ENCODE measurements at regions not wholly inside any gene's neighbourhood (a gene's known extent, or its start where the extent isn't known, plus 50 kb on each side); places are given as distances from the start of the nearest gene placed in this dataset.
"Not testable (repeated sequence)": the region's sequence is repeated elsewhere in the genome, so short reads cannot be mapped to it uniquely, and the experiment has no call there.

GRCh38 chr2:22377268-22377667 lies 1007.7 kb upstream of the KLHL29 start:
- DNase-seq (ENCODE audit: extremely low read depth in 1 of 11, low read depth in 9 of 11, low spot score in 4 of 11), result no peak

GRCh38 chr2:22382479-22383169 lies 1002.4 kb upstream of the KLHL29 start:
- no peak for DNase-seq (ENCODE audit: extremely low read depth in 1 of 11, low read depth in 9 of 11, low spot score in 4 of 11)

GRCh38 chr2:22397847-22398246 lies 987.1 kb upstream of the KLHL29 start:
- DNase-seq (ENCODE audit: extremely low read depth in 1 of 11, low read depth in 9 of 11, low spot score in 4 of 11), result no peak

DNA sequence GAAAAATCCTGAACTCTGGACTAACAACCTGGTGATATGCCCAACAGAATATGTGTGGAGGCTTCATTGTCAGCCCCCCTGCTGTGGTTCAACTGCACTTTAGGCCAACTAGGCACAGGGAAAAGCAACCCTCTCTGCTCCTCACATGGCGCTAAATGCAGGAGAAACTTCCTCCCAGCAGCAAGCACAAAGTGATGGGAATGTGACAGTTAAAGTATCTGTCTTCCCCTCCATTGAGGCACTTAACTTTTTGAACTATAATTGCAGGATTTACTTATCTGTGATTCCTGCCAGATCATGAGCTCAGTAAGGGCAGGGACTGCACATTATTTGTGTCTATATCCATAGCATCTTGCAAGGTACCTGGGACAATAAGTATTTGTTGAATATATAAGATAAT lies 981.2 kb upstream of the KLHL29 start:
- no peak for DNase-seq (ENCODE audit: extremely low read depth in 1 of 11, low read depth in 9 of 11, low spot score in 4 of 11)

DNA sequence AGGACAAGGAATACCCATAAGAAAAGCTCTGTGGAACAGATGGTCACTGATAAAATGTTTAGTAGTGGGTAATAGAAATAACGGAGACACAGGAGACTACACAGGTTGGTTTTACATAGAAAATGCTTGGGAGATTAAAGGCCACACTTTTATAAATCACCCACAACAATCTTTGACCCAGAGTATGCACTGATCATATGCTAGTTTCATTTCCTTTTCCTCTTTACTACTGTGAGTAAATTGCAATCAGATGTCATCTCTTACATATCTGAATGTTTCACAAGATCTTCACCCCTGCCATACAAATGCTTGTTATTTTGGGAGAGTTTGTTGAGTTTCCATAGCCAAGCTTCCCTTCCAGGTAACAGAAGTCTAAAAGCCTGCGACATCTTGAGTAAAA lies 978.4 kb upstream of the KLHL29 start:
- DNase-seq (ENCODE audit: extremely low read depth in 1 of 11, low read depth in 9 of 11, low spot score in 4 of 11), result no peak

GRCh38 chr2:22420076-22420475 lies 964.9 kb upstream of the KLHL29 start:
- no peak for DNase-seq (ENCODE audit: extremely low read depth in 1 of 11, low read depth in 9 of 11, low spot score in 4 of 11)

GRCh38 chr2:22442051-22442450 lies 942.9 kb upstream of the KLHL29 start:
- no peak for DNase-seq (ENCODE audit: extremely low read depth in 1 of 11, low read depth in 9 of 11, low spot score in 4 of 11)

GRCh38 chr2:22444281-22444680 lies 940.7 kb upstream of the KLHL29 start:
- no peak for DNase-seq (ENCODE audit: extremely low read depth in 1 of 11, low read depth in 9 of 11, low spot score in 4 of 11)

GRCh38 chr2:22449696-22450095 lies 935.3 kb upstream of the KLHL29 start:
- no peak for DNase-seq (ENCODE audit: extremely low read depth in 1 of 11, low read depth in 9 of 11, low spot score in 4 of 11)

GRCh38 chr2:22450831-22451230 lies 934.1 kb upstream of the KLHL29 start:
- no peak for DNase-seq (ENCODE audit: extremely low read depth in 1 of 11, low read depth in 9 of 11, low spot score in 4 of 11)

DNA sequence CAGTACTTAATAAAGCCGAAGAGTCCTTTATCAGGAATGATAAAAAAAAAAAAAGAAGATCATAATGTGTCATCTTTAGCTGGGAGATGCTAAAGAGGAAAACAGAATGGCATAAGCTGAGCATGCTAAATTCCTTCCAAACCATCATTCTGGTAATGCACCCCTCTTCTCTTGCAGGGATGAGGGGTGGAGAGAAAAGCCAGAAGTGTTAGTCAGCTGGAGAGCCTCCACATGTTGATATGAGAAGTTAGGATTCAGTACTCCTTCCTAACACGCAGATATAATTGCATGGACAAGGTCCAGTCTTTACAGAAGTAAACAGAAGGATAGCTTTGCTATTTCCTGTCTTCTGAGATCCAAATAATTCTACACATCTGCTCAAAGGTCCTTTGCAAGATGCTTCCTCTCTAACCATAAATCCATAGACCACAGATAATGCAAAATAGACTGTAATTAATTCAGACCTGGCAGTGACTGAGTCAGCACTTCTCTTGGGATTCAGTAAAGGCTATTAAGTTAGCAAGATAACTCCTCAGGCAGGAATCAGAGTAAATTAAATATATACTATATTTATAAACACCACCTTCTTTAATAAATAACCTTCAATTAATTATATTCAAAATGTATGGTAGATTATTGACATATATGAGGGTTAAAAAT lies 930.0 kb upstream of the KLHL29 start:
- DNase-seq (ENCODE audit: extremely low read depth in 1 of 11, low read depth in 9 of 11, low spot score in 4 of 11), result peak in 2 of 11 donors; percentile 2 to 3

DNA sequence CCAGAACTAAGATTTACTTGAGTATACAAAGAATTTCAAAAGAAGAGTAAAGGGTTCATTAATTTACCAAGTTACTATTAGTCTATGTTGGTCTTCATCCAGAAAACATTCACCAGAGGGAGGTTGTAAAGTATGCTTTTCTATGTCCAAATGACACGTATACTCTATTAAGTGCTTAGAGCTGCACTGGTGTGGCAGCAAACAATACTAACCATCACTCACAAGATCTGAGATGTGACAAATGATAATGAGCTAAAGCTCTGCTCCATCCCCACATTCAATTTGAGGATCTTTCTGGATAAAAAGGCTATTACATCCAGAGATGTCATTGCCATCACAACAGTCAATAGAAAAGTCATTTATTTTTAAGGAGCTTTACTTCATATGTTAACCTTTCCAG lies 926.5 kb upstream of the KLHL29 start:
- no peak for DNase-seq (ENCODE audit: extremely low read depth in 1 of 11, low read depth in 9 of 11, low spot score in 4 of 11)

DNA sequence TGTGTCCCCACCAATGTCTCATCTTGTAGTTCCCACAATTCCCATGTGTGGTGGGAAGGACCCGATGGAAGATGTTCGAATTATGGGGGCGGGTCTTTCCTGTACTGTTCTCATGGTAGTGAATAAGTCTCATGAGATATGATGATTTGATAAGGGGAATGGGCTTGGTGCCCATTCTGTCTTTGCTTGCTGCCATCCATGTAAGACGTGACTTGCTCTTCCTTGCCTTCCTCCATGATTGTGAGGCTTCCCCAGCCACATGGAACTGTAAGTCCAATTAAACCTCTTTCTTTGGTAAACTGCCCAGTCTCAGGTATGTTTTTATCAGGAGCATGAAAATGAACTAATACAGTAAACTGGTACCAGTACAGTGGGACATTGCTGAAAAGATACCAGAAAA lies 909.9 kb upstream of the KLHL29 start:
- DNase-seq (ENCODE audit: extremely low read depth in 1 of 11, low read depth in 9 of 11, low spot score in 4 of 11), result not testable (repeated sequence)

DNA sequence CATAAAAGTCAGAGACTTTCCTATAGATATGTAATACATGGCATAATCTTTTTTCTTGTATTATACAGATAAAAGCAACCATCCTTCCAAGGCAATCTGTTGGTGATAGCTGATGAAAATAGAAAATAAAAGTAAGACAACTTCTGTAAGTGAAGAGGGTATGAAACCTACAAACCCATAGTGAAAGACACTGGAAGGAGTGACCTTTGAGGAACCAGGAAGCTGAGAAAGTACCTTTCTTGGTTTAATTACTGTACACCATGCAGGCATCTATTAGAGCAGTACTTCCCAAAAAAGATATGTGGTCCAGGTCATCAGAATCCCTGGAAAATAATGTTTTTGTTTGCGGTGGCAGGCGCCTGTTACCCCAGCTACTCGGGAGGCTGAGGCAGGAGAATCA lies 906.6 kb upstream of the KLHL29 start:
- DNase-seq (ENCODE audit: extremely low read depth in 1 of 11, low read depth in 9 of 11, low spot score in 4 of 11), result no peak

DNA sequence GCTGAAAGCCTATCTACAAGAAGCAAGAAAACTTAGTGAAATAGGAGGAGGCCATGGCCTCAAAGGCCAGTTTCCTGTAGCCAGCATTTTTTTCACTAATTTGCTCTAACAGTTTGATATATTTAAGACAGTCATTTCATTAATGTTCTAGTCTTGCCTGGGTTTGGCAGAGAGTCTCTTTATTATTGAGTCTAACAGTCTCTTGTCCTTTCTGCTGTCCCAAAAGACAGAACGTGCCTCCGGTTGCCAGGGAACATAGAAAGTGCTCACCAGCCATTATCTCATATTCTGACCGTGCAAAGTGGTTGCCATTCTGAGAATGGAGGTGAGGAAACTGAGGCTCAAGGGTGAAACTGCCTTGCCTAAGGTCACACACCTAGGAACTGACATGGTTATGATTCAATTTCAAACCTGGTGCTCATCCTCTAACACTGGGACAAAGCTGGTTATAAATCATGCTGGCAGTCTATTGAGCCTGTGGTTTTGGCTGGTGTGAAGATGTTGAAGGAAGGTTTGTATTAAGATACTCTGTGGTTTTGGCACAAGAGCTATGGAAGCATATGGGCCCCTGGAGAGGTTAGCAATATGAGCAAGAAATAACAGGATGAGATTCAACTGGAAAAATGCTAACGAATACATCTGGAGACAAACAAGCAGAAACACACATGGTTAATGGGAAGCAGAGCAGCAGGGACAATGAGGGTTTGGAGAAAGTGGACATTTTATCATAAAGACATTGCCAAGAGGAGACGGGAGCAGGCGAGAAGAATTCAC lies 903.3 kb upstream of the KLHL29 start:
- DNase-seq (ENCODE audit: extremely low read depth in 1 of 11, low read depth in 9 of 11, low spot score in 4 of 11), result no peak

GRCh38 chr2:22483036-22483435 lies 901.9 kb upstream of the KLHL29 start:
- no peak for DNase-seq (ENCODE audit: extremely low read depth in 1 of 11, low read depth in 9 of 11, low spot score in 4 of 11)

DNA sequence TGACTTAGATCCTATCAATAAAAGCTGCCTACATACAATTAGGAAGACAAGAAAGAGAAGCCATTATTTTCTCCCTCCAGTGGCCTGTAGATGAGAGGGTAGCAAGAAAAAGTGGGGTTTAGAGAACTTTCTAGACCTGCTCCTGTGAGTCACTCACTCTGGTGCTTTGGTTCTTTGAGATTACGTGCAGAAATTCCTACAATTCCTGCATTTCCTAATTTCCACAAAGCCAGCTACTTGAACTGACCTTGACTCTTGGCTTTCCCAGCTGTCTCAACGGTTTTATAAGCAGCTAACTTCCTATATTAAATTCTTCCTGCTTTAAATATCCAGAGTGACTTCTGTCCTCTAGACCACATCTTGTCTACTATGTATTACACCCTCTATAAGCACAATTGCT lies 899.5 kb upstream of the KLHL29 start:
- peak in 9 of 11 donors; percentile 1 to 29 (median 21) for DNase-seq (ENCODE audit: extremely low read depth in 1 of 11, low read depth in 9 of 11, low spot score in 4 of 11)

GRCh38 chr2:22486343-22486742 lies 898.6 kb upstream of the KLHL29 start:
- no peak for DNase-seq (ENCODE audit: extremely low read depth in 1 of 11, low read depth in 9 of 11, low spot score in 4 of 11)

DNA sequence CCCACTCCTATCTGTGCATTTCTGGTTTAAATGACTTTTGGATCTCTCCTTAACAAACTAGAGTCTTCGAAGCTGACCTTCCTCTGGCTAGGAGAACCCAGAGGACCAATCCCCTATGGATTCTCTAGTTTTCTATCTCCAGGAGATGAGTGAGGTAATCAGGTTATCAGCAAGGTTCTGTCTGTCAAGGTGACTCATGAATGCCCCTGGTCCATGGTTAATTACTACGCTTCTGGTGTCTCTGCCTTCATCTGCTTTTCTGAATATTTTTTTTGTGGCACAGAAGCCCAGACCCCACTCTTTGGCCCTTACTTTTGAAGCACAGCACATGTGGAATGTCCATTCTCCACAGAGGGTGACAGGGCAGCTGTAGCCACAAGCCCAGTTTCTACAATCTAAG lies 897.9 kb upstream of the KLHL29 start:
- no peak for DNase-seq (ENCODE audit: extremely low read depth in 1 of 11, low read depth in 9 of 11, low spot score in 4 of 11)

DNA sequence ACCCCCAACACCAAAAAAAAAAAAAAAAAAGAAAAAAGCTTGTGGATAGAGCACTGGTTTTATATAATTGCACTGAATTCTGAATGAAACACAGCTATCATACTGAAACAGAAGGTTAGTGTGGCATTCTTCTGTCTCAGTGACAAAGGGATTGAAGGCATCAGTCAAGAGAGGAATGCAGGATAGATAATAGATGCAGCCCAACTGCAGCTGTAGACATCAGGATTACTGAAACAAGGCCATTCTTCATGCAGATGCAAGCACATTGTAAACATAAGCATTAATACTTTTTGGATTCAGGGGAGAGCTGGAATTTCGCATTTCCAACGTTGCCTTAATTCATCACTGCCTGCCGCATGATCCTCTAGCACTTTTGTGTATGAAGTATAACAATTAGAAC lies 897.4 kb upstream of the KLHL29 start:
- DNase-seq (ENCODE audit: extremely low read depth in 1 of 11, low read depth in 9 of 11, low spot score in 4 of 11), result no peak
